Gastroesophageal sphincter (tissue), 4 donors: ENCODE measurements at regions not wholly inside any gene's neighbourhood (a gene's known extent, or its start where the extent isn't known, plus 50 kb on each side); places are given as distances from the start of the nearest gene placed in this dataset.

Source experiments
- ATAC-seq: fragments of 150-250 bp; one replicate; pipeline ENCODE4 v1.9.1; 2016; ENCODE audit warnings: mild to moderate bottlenecking, moderate library complexity
- H3K27ac ChIP-seq, 4 donors: fragments of 200-600 bp; sonication (generic) in 3 of 4; 1 replicate in 3 of 4; 2 replicates in 1 of 4; pipeline ENCODE4 v1.5.1; 2016 to 2019
- H3K27me3 ChIP-seq: fragments of 200-600 bp; sonication (generic); one replicate; pipeline ENCODE4 v1.5.1; 2019
- H3K36me3 ChIP-seq, 2 donors: fragments of 200-600 bp; sonication (generic); one replicate each; pipeline ENCODE4 v1.5.1; 2019; ENCODE audit warnings: control low read depth in 1 of 2
- H3K4me1 ChIP-seq, 3 donors: fragments of 200-600 bp; sonication (generic); 1 replicate in 2 of 3; 2 replicates in 1 of 3; pipeline ENCODE4 v1.5.1; 2016 to 2019; ENCODE audit warnings: control low read depth in 2 of 3
- H3K4me3 ChIP-seq, 2 donors: fragments of 200-600 bp; sonication (generic); one replicate each; pipeline ENCODE4 v1.5.1; 2019; ENCODE audit warnings: mild to moderate bottlenecking in 1 of 2, moderate library complexity in 1 of 2
- H3K9me3 ChIP-seq, 3 donors: fragments of 200-600 bp; sonication (generic); one replicate each; pipeline ENCODE4 v1.5.1; 2017 to 2019; ENCODE audit warnings: control low read depth in 2 of 3
- CTCF ChIP-seq, 4 experiments: fragments of 200-600 bp in 2 of 4; fragments of 450-650 bp in 2 of 4; sonication (generic) in 1 of 4; IDR thresholded peaks; one replicate each; pipeline ENCODE4 v1.5.1; 2017 to 2019; ENCODE audit warnings: antibody characterized with exemption in 4 of 4, mild to moderate bottlenecking in 2 of 4, moderate library complexity in 2 of 4
- EP300 ChIP-seq: sonication (generic); formaldehyde crosslinking; IDR thresholded peaks from one replicate; pipeline ENCODE4 v1.6.1; 2017; ENCODE audit warnings: antibody characterized with exemption, mild to moderate bottlenecking
- POLR2A ChIP-seq, 2 donors: fragments of 450-650 bp; IDR thresholded peaks; one replicate each; pipeline ENCODE4 v1.6.1; 2017; ENCODE audit warnings: antibody characterized with exemption in 2 of 2, mild to moderate bottlenecking in 2 of 2, moderate library complexity in 1 of 2
- POLR2AphosphoS5 ChIP-seq: sonication (generic); formaldehyde crosslinking; IDR thresholded peaks from one replicate; pipeline ENCODE4 v1.6.1; 2017; ENCODE audit warnings: antibody characterized with exemption
- WGBS, 2 donors: methylation state at CpG; one replicate each; pipeline ENCODE4 v1.1.5; 2018; ENCODE audit warnings: low coverage in 1 of 2; 5-methylcytosine and 5-hydroxymethylcytosine counted together

DNA sequence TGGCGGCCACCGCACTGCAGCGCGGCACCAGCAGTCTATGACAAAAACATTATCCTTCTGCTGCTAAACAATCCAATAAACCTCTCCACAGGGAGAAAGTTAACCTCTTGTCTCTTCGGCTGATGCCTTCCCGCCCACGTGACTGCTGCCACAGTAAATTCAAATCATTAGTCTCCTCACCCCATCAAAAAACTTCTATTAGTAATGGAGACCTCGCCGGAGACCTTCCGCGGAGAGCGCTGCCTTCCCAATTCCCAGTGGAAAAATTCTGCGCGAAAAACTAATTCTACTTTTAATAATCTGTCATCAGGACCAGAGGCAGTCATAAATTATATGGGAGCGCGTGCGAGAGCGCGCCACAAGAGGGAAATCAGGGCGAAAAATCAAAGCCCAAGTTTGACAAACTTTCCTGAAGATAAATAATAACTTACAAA lies 90.0 kb upstream of the PAX2 start:
- peaks cover 97% of the 10 kb centered on the region for H3K27me3 ChIP-seq
- H3K4me1 ChIP-seq: peaks cover 0 to 43% (median 8%) of the 10 kb centered on the region in 3 donors
- no peaks in the 10 kb centered on the region for H3K9me3 ChIP-seq
- H3K27ac ChIP-seq: no peak overlapping the region
- ATAC-seq: no peak
- TF ChIP-seq EP300: no peak
- no peak for TF ChIP-seq POLR2A (IDR thresholded peaks at IDR 0.05)
- TF ChIP-seq CTCF (IDR thresholded peaks at IDR 0.05): no peak
- no peak for TF ChIP-seq POLR2AphosphoS5
- peak overlapping the region in 1 of 2 donors; percentile 37 for H3K4me3 ChIP-seq
- WGBS, 2 donors: 1 to 11% methylated on average over 14 to 20 of the region's 20 CpGs
- no peaks in the 10 kb centered on the region for H3K36me3 ChIP-seq

- ATAC-seq: no peak
Measured at GRCh38 chr10:100655760-100656421, 89.5 kb upstream of the PAX2 start.

GRCh38 chr10:100656454-100656853 lies 88.9 kb upstream of the PAX2 start:
- WGBS, 2 donors: no CpG with 5 or more reads among the region's 34 CpGs
- ATAC-seq: no peak
- Histone ChIP-seq H3K9me3 (no peaks in the 10 kb centered on the region), H3K27ac (no peak overlapping the region), H3K4me1 (peaks cover 0 to 43% (median 8%) of the 10 kb centered on the region in 3 donors), H3K36me3 (no peaks in the 10 kb centered on the region), H3K4me3 (peak overlapping the region in 1 of 2 donors; percentile 28), H3K27me3 (peaks cover 97% of the 10 kb centered on the region)
- no peak for TF ChIP-seq POLR2A (IDR thresholded peaks at IDR 0.05)
- TF ChIP-seq POLR2AphosphoS5: no peak

More at GRCh38 chr10:100655760-100656421, 89.5 kb upstream of the PAX2 start:
- Histone ChIP-seq H3K27me3 (peaks cover 97% of the 10 kb centered on the region), H3K4me3 (peak overlapping the region in 1 of 2 donors; percentile 28), H3K27ac (no peak overlapping the region), H3K9me3 (no peaks in the 10 kb centered on the region), H3K4me1 (peaks cover 0 to 43% (median 8%) of the 10 kb centered on the region in 3 donors), H3K36me3 (no peaks in the 10 kb centered on the region)
- 1 to 2% methylated on average over 10 to 23 of the region's 45 CpGs for WGBS, 2 donors
- TF ChIP-seq CTCF (IDR thresholded peaks at IDR 0.05): no peak
- no peak for TF ChIP-seq POLR2AphosphoS5
- no peak for TF ChIP-seq POLR2A (IDR thresholded peaks at IDR 0.05)
- no peak for TF ChIP-seq EP300

- ATAC-seq: no peak
- Histone ChIP-seq H3K9me3 (no peaks in the 10 kb centered on the region), H3K27me3 (peaks cover 100% of the 10 kb centered on the region), H3K36me3 (no peaks in the 10 kb centered on the region), H3K4me1 (peaks cover 0 to 43% (median 8%) of the 10 kb centered on the region in 3 donors), H3K27ac (no peak overlapping the region), H3K4me3 (no peak overlapping the region)
- 17 to 56% methylated on average over 1 of the region's 1 CpG for WGBS, 2 donors
- TF ChIP-seq CTCF (IDR thresholded peaks at IDR 0.05): no peak
- TF ChIP-seq POLR2A (IDR thresholded peaks at IDR 0.05): no peak
- TF ChIP-seq EP300: no peak
- no peak for TF ChIP-seq POLR2AphosphoS5
Measured at GRCh38 chr10:100658269-100658668, 87.1 kb upstream of the PAX2 start.

GRCh38 chr10:100659361-100660098 lies 85.9 kb upstream of the PAX2 start:
- ATAC-seq: no peak
- no peak for TF ChIP-seq EP300
- TF ChIP-seq POLR2AphosphoS5: no peak
- no peak for TF ChIP-seq POLR2A (IDR thresholded peaks at IDR 0.05)
- no peak for TF ChIP-seq CTCF (IDR thresholded peaks at IDR 0.05)
- no peaks in the 10 kb centered on the region for H3K36me3 ChIP-seq
- 4 to 17% methylated on average over 1 to 13 of the region's 50 CpGs for WGBS, 2 donors
- H3K27ac ChIP-seq: no peak overlapping the region
- H3K9me3 ChIP-seq: no peaks in the 10 kb centered on the region
- peaks cover 0 to 32% (median 8%) of the 10 kb centered on the region in 3 donors for H3K4me1 ChIP-seq
- no peak overlapping the region for H3K4me3 ChIP-seq
- H3K27me3 ChIP-seq: peaks cover 100% of the 10 kb centered on the region
